MCF 10A (cell line): ENCODE measurements at regions not wholly inside any gene's neighbourhood (a gene's known extent, or its start where the extent isn't known, plus 50 kb on each side); places are given as distances from the start of the nearest gene placed in this dataset.
"Not testable (repeated sequence)": the region's sequence is repeated elsewhere in the genome, so short reads cannot be mapped to it uniquely, and the experiment has no call there.

Source experiments
- BruUV-seq: library from RNA; stranded (reverse); fragments of 400-500 nt; replicated peaks from 2 replicates; lab custom pipeline; 2021; lab: Mats Ljungman, UMichigan
- CTCF ChIA-PET: fragments of 300-600 bp; sonication (Branson Sonifier 250); formaldehyde crosslinking; extraction: SDS; loops from one replicate; lab custom pipeline; 2021; ENCODE audit warnings: antibody characterized with exemption, inconsistent platforms; lab: Yijun Ruan, JAX
- POLR2A ChIA-PET: fragments of 300-600, 350-650 bp; sonication (Branson Sonifier 250); formaldehyde crosslinking; extraction: SDS; loops from one replicate; lab custom pipeline; 2020; ENCODE audit warnings: antibody characterized with exemption, inconsistent platforms; lab: Yijun Ruan, JAX
- DNase-seq: peaks from one replicate; pipeline ENCODE4 v3.0.0-alpha.2; 2018; ENCODE audit not compliant: unreplicated experiment
- H3K27ac Mint-ChIP-seq: one replicate; pipeline ENCODE4 v1.8.0; 2022; ENCODE audit warnings: mild to moderate bottlenecking, low read depth, mixed read lengths; ENCODE audit not compliant: unreplicated experiment
- H3K27me3 Mint-ChIP-seq: one replicate; pipeline ENCODE4 v1.8.0; 2022; ENCODE audit warnings: mixed read lengths; ENCODE audit not compliant: insufficient read depth, unreplicated experiment
- H3K36me3 Mint-ChIP-seq: one replicate; pipeline ENCODE4 v1.8.0; 2022; ENCODE audit warnings: mild to moderate bottlenecking, moderate library complexity, mixed read lengths; ENCODE audit not compliant: insufficient read depth, unreplicated experiment
- H3K4me1 Mint-ChIP-seq: one replicate; pipeline ENCODE4 v1.8.0; 2022; ENCODE audit warnings: mixed read lengths; ENCODE audit not compliant: insufficient read depth, unreplicated experiment
- H3K4me3 Mint-ChIP-seq: one replicate; pipeline ENCODE4 v1.8.0; 2022; ENCODE audit warnings: mild to moderate bottlenecking, moderate library complexity, mixed read lengths; ENCODE audit not compliant: unreplicated experiment
- H3K9me3 Mint-ChIP-seq: one replicate; pipeline ENCODE4 v1.8.0; 2022; ENCODE audit warnings: mixed read lengths; ENCODE audit not compliant: unreplicated experiment
- intact Hi-C: fragments of 100-400 bp; cut with micrococcal nuclease; formaldehyde crosslinking; loops from 2 replicates; pipeline ENCODE4 v1.14.1; 2022
- TF ChIP-seq, protein P1 (sequence below): fragments of 200-600 bp; IDR thresholded peaks from one replicate; pipeline ENCODE4 v1.8.0; 2022; ENCODE audit warnings: antibody characterized with exemption, mild to moderate bottlenecking; ENCODE audit not compliant: unreplicated experiment

DNA sequence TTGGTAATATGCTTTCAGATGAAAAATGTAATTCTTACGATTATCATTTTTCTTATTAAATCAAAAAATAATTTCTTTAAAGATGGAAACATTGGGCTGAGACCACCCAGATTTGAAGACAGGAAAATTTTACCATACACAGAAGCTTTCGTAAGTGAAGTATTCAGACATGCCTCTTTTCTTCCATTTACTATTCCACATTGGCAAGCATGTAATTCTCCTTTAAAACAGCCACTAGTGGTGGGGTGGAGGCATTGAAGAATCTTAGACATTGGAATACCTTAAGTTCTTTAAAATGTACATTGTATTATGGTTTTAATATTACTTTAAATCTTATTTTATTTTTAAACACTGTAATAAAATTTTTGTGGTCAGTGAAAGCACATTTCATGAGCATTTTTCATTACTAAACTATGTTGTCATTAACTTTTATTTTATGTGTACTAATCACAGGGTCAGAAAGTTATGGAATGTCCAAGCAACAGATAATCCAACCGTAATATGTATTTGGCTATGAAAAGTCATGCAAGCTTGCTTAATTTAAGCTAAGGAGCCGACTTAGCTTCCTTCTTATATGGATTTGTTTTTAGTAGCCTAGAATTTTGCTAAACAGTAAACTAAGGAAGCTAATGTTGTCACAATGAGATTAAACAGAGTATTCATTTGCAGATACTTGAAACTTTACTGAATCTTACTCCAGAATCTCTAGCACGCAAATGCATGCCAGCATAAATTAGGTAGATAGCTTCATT is 97.4 kb upstream of the ALDH1A1 start:
- Mint-ChIP-seq H3K27me3 (peaks cover 63% of the 10 kb centered on the region), H3K27ac (no peak overlapping the region), H3K4me1 (no peaks in the 10 kb centered on the region), H3K9me3 (no peaks in the 10 kb centered on the region), H3K36me3 (no peaks in the 10 kb centered on the region), H3K4me3 (no peak overlapping the region)
- BruUV-seq = no TSS peak
- no peak for DNase-seq
- intact Hi-C loops = no loop called here
- POLR2A ChIA-PET = interaction anchor here (0.7 kb wide), 1 partner anchor 715 kb away, joined by 3 read pairs; no protein-coding TSS in a partner anchor
- CTCF ChIA-PET = interaction anchor here (0.7 to 1.3 kb wide), 4 partner anchors 16 to 1706 kb away, joined by 3 to 4 read pairs (median 3); no protein-coding TSS in a partner anchor
- TF ChIP-seq, protein P1, sequence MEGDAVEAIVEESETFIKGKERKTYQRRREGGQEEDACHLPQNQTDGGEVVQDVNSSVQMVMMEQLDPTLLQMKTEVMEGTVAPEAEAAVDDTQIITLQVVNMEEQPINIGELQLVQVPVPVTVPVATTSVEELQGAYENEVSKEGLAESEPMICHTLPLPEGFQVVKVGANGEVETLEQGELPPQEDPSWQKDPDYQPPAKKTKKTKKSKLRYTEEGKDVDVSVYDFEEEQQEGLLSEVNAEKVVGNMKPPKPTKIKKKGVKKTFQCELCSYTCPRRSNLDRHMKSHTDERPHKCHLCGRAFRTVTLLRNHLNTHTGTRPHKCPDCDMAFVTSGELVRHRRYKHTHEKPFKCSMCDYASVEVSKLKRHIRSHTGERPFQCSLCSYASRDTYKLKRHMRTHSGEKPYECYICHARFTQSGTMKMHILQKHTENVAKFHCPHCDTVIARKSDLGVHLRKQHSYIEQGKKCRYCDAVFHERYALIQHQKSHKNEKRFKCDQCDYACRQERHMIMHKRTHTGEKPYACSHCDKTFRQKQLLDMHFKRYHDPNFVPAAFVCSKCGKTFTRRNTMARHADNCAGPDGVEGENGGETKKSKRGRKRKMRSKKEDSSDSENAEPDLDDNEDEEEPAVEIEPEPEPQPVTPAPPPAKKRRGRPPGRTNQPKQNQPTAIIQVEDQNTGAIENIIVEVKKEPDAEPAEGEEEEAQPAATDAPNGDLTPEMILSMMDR = no peak

DNA sequence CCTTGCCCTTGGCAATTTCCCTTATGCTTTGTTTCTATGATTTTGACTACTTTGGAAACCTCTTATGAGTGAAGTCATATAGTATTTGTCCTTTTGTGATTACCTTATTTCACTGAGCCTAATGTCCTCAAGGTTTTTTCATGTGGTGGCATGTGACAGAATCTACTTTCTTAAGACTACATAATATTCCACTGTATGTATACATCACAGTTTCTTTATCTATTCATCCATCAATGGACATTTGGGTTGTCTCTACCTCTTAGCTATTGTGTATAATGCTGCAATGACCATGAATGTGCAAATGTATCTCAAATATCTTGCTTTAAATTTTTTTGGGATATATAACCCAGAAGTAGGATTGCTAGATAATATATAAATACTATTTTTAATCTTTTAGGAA is 96.4 kb upstream of the ALDH1A1 start:
- no peak for DNase-seq
- intact Hi-C loops = no loop called here
- ChIA-PET POLR2A (interaction anchor here (0.7 kb wide), 1 partner anchor 714 kb away, joined by 3 read pairs; no protein-coding TSS in a partner anchor), CTCF (no interaction called here)
- Mint-ChIP-seq H3K27ac (no peak overlapping the region), H3K4me3 (no peak overlapping the region), H3K9me3 (no peaks in the 10 kb centered on the region), H3K4me1 (no peaks in the 10 kb centered on the region), H3K36me3 (no peaks in the 10 kb centered on the region), H3K27me3 (peaks cover 72% of the 10 kb centered on the region)
- TF ChIP-seq, protein P1 = no peak
- BruUV-seq = no TSS peak

DNA sequence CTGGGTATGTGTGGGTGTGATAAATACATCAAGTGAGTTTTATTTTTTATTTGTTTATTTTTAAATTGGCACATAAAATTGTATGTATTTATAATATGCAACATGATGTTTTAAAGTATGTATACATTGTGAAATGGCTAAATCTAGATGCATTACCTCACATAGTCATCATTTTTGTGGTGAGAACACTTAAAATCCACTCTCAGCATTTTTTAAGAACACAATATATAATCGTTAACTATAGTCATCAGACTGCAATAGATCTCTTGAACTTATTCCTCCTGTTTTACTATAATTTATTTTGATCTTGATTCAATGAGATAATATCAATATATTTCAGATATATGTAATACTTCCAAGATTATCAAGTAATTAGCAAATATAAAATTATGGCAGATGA is 93.9 kb upstream of the ALDH1A1 start:
- CTCF ChIA-PET = interaction anchor here (1.2 to 1.4 kb wide), 2 partner anchors 32 to 189 kb away, joined by 3 to 5 read pairs; no protein-coding TSS in a partner anchor
- Mint-ChIP-seq H3K4me3 (no peak overlapping the region), H3K27me3 (peaks cover 72% of the 10 kb centered on the region), H3K36me3 (no peaks in the 10 kb centered on the region), H3K9me3 (no peaks in the 10 kb centered on the region), H3K27ac (no peak overlapping the region), H3K4me1 (no peaks in the 10 kb centered on the region)
- DNase-seq = no peak
- POLR2A ChIA-PET = interaction anchor here (1.7 kb wide), 1 partner anchor 8 kb away, joined by 4 read pairs; no protein-coding TSS in a partner anchor
- intact Hi-C loops = no loop called here
- TF ChIP-seq, protein P1 = no peak
- no TSS peak for BruUV-seq

DNA sequence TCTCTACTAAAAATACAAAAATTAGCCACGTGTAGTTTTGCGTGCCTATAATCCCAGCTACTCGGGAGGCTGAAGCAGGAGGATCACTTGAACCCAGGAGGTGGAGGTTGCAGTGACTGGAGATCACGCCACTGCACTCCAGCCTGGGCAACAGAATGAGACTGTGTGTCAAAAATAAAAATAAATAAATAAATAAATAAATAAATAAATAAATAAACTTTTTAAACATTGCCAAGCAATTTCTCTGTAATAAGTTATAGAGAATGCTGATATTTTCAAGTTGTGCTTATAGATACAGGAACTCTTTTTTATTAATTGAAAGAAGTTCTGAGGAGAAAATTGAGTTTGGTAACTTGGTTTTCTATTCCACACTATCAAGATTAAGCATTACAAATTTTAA is 91.9 kb upstream of the ALDH1A1 start:
- POLR2A ChIA-PET, H3K27ac Mint-ChIP-seq, CTCF ChIA-PET: not testable (repeated sequence)

More for the DNA sequence above, 91.9 kb upstream of the ALDH1A1 start:
- H3K36me3 Mint-ChIP-seq, H3K9me3 Mint-ChIP-seq, DNase-seq, BruUV-seq, H3K4me1 Mint-ChIP-seq, intact Hi-C loops, H3K4me3 Mint-ChIP-seq: not testable (repeated sequence)
- H3K27me3 Mint-ChIP-seq = peaks cover 63% of the 10 kb centered on the region
